Left ventricle myocardium inferior (tissue), 1 donor: ENCODE measurements at regions not wholly inside any gene's neighbourhood (a gene's known extent, or its start where the extent isn't known, plus 50 kb on each side); places are given as distances from the start of the nearest gene placed in this dataset.
"Not testable (repeated sequence)": the region's sequence is repeated elsewhere in the genome, so short reads cannot be mapped to it uniquely, and the experiment has no call there.

Experiments used
- DNase-seq: peaks from one replicate; pipeline ENCODE4 v3.0.0-alpha.2; 2020
- H3K27ac ChIP-seq: fragments of 200-600 bp; replicated peaks from 2 replicates; pipeline ENCODE4 v1.8.0; 2021
- H3K27me3 ChIP-seq: fragments of 200-600 bp; 2 replicates; pipeline ENCODE4 v1.8.0; 2021; ENCODE audit warnings: low read depth
- H3K36me3 ChIP-seq: fragments of 200-600 bp; 2 replicates; pipeline ENCODE4 v1.8.0; 2021
- H3K4me1 ChIP-seq: fragments of 200-600 bp; 2 replicates; pipeline ENCODE4 v1.8.0; 2021
- H3K4me3 ChIP-seq: fragments of 200-600 bp; 2 replicates; pipeline ENCODE4 v1.8.0; 2021; ENCODE audit warnings: mild to moderate bottlenecking, moderate library complexity
- H3K9me3 ChIP-seq: fragments of 200-600 bp; replicated peaks from 2 replicates; pipeline ENCODE4 v1.8.0; 2021
- CTCF ChIP-seq: fragments of 200-600 bp; IDR thresholded peaks from 2 replicates; pipeline ENCODE4 v1.8.0; 2021; ENCODE audit warnings: antibody characterized with exemption, mild to moderate bottlenecking, borderline replicate concordance
- intact Hi-C: fragments of 100-400 bp; cut with micrococcal nuclease; formaldehyde crosslinking; loops from one replicate; pipeline ENCODE4 v1.11.0; 2022
- donor health status: DM: no; HTN: yes; CAD: no; lungs with severe emphysema.

DNA sequence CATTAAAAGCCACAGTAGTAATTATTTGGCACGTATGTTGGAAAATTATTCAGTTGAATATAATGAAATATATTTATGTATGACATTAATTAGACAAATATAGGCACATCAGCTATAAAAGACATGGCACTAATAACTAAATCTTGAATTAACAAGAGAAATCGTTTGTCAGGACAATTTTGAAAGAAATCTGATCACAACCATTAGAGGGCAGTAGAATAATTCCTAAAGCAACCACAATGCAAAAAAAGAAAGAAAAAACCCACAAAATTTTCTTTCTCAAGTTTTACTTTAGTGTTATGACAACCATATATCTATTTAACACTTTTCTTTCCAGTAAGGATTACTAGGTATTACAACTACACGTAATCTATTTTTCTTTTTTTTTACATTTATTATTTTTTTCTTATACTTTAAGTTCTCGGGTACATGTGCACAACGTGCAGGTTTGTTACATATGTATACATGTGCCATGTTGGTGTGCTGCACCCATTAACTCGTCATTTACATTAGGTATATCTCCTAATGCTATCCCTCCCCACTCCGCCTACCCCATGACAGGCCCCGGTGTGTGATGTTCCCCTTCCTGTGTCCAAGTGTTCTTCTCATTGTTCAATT, 126.8 kb upstream of the STK17B start:
- not testable (repeated sequence) for H3K36me3 ChIP-seq, H3K9me3 ChIP-seq, H3K27ac ChIP-seq, H3K4me3 ChIP-seq, DNase-seq, H3K27me3 ChIP-seq
- peak; percentile 74 for TF ChIP-seq CTCF
- H3K4me1 ChIP-seq, result peaks cover 24% of the 10 kb centered on the region
- intact Hi-C loops, result loop anchor here (5.0 kb wide), 1 partner anchor 154 kb away; no protein-coding TSS in a partner anchor

GRCh38 chr2:196307775-196308305, 136.5 kb upstream of the STK17B start:
- no peaks in the 10 kb centered on the region for H3K27me3 ChIP-seq
- no peak for TF ChIP-seq CTCF
- no peak for DNase-seq
- H3K4me3 ChIP-seq, result no peak overlapping the region
- no peaks in the 10 kb centered on the region for H3K9me3 ChIP-seq
- peaks cover 25% of the 10 kb centered on the region for H3K4me1 ChIP-seq
- intact Hi-C loops, result no loop called here
- peaks cover 38% of the 10 kb centered on the region for H3K36me3 ChIP-seq
- H3K27ac ChIP-seq, result no peak overlapping the region

DNA sequence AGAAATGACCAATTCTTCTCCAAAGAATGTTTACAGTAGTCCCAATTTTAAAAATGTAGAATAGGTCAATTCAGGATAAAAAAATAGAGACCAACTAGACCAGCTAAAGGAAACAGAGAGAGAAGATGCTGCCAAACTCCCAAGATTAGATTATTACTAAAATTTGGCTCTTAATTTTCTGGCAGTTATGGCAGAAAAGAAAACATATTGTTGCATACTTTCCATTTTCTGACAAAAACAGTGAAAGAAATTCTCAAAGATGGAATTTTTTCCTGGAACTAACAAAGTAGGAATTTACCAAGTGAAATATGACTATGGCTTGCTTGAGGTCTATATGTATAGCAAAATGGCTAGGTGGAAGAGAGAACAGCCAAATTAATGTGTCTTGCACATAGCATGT, 138.3 kb upstream of the STK17B start:
- intact Hi-C loops, result no loop called here
- H3K4me1 ChIP-seq, result peaks cover 34% of the 10 kb centered on the region
- DNase-seq, result no peak
- peaks cover 27% of the 10 kb centered on the region for H3K36me3 ChIP-seq
- H3K4me3 ChIP-seq, result no peak overlapping the region
- H3K27ac ChIP-seq, result no peak overlapping the region
- H3K27me3 ChIP-seq, result no peaks in the 10 kb centered on the region
- no peak for TF ChIP-seq CTCF
- H3K9me3 ChIP-seq, result no peaks in the 10 kb centered on the region

DNA sequence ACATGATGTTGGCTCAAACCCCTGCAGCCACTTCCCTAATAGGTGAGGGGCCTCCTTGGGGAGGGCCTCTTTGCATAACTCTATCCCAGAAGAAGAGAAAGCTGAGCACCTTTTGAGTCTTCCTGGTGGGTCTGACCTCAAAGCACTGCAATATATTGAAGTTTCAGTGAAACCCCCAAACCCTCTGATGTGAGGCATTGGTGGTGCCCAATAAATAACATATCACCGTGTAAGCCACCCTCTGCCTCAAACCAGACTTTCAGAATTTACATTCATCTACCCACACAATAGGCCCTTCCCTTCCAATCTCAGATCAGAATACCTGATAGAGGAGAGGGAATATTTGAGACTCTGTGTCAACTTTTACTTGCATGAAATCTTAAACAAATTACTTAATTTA, 142.8 kb upstream of the STK17B start:
- peaks cover 49% of the 10 kb centered on the region for H3K4me1 ChIP-seq
- peaks cover 25% of the 10 kb centered on the region for H3K36me3 ChIP-seq
- H3K4me3 ChIP-seq, result no peak overlapping the region
- no peak for DNase-seq
- peak overlapping the region; percentile 43 for H3K27ac ChIP-seq
- H3K27me3 ChIP-seq, result no peaks in the 10 kb centered on the region
- H3K9me3 ChIP-seq, result no peaks in the 10 kb centered on the region
- no peak for TF ChIP-seq CTCF
- intact Hi-C loops, result no loop called here

DNA sequence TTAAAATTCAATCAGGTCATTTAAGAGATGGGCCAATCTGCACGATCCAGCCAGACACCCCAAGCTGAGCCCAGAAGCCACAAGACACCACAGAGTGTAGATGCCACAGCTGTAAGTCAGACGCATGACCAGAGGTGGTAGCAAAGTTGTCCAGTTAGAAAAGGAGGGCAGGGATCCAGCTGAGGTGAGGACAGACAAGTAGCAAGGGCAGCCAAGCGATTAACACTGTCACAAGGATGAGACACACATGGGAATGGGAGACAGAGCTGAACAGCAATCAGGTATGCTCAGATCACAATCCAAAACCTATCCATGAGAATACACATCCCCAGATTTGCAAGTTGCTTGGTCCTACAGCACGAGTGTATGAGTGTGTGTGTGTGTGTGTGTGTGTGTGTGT, 143.4 kb upstream of the STK17B start:
- no peak for DNase-seq
- H3K4me3 ChIP-seq, result no peak overlapping the region
- peaks cover 50% of the 10 kb centered on the region for H3K4me1 ChIP-seq
- intact Hi-C loops, result no loop called here
- peaks cover 31% of the 10 kb centered on the region for H3K36me3 ChIP-seq
- no peaks in the 10 kb centered on the region for H3K27me3 ChIP-seq
- TF ChIP-seq CTCF, result no peak
- H3K9me3 ChIP-seq, result no peaks in the 10 kb centered on the region
- peak overlapping the region; percentile 43 for H3K27ac ChIP-seq
